SK-N-SH treated with all-trans-retinoic acid at 6 μM for 48 hours (cell line): ENCODE measurements at regions not wholly inside any gene's neighbourhood (a gene's known extent, or its start where the extent isn't known, plus 50 kb on each side); places are given as distances from the start of the nearest gene placed in this dataset.

Experiments
- ATAC-seq: fragments of 200-7000 bp; cut with Tn5 transposase; 3 replicates; pipeline ENCODE4 v1.9.1; 2020; ENCODE audit warnings: mild to moderate bottlenecking, moderate library complexity
- BACH2 ChIP-seq: fragments of 250-450 bp; sonication (Bioruptor Pico); IDR thresholded peaks from 2 replicates; pipeline ENCODE4 v1.9.0; 2021; ENCODE audit warnings: mild to moderate bottlenecking, borderline replicate concordance
- CSDC2 ChIP-seq: fragments of 250-450 bp; sonication (Bioruptor Pico); IDR thresholded peaks from 2 replicates; pipeline ENCODE4 v1.5.0; 2020; ENCODE audit warnings: mild to moderate bottlenecking, moderate library complexity
- ESRRG ChIP-seq: fragments of 250-450 bp; sonication (Bioruptor Pico); IDR thresholded peaks from 2 replicates; pipeline ENCODE4 v1.6.1; 2021; ENCODE audit warnings: mild to moderate bottlenecking
- GLIS3 ChIP-seq: fragments of 250-450 bp; sonication (Bioruptor Pico); IDR thresholded peaks from 2 replicates; pipeline ENCODE4 v1.5.0; 2020; ENCODE audit warnings: mild to moderate bottlenecking, moderate library complexity
- ISL1 ChIP-seq: fragments of 250-450 bp; sonication (Bioruptor Pico); IDR thresholded peaks from 2 replicates; pipeline ENCODE4 v2.1.2; 2022; ENCODE audit warnings: mild to moderate bottlenecking, moderate library complexity
- OSR1 ChIP-seq: fragments of 250-450 bp; sonication (Bioruptor Pico); IDR thresholded peaks from 2 replicates; pipeline ENCODE4 v1.8.0; 2022; ENCODE audit warnings: moderate library complexity, mild to moderate bottlenecking, inconsistent platforms
- PPARA ChIP-seq: fragments of 250-450 bp; sonication (Bioruptor Pico); IDR thresholded peaks from 2 replicates; pipeline ENCODE4 v1.5.0; 2020; ENCODE audit warnings: mild to moderate bottlenecking, borderline replicate concordance
- RARB ChIP-seq: fragments of 250-450 bp; sonication (Bioruptor Pico); IDR thresholded peaks from 2 replicates; pipeline ENCODE4 v1.8.0; 2021; ENCODE audit warnings: mild to moderate bottlenecking, moderate library complexity
- TCF4 ChIP-seq: fragments of 250-450 bp; sonication (Bioruptor Pico); IDR thresholded peaks from 2 replicates; pipeline ENCODE4 v1.8.0; 2021; ENCODE audit warnings: mild to moderate bottlenecking, moderate library complexity, borderline replicate concordance
- TOX ChIP-seq: fragments of 250-450 bp; sonication (Bioruptor Pico); IDR thresholded peaks from 2 replicates; pipeline ENCODE4 v1.8.0; 2021; ENCODE audit warnings: mild to moderate bottlenecking, moderate library complexity, borderline replicate concordance
- ZC3H10 ChIP-seq: fragments of 250-450 bp; sonication (Bioruptor Pico); IDR thresholded peaks from 2 replicates; pipeline ENCODE4 v1.5.1; 2021; ENCODE audit warnings: mild to moderate bottlenecking, moderate library complexity
- ZFP3 ChIP-seq: fragments of 250-450 bp; sonication (Bioruptor Pico); IDR thresholded peaks from 2 replicates; pipeline ENCODE4 v1.5.0; 2020; ENCODE audit warnings: mild to moderate bottlenecking, moderate library complexity
- ZFP30 ChIP-seq: fragments of 450-650 bp; formaldehyde crosslinking; IDR thresholded peaks from 2 replicates; pipeline ENCODE4 v1.5.0; 2022; ENCODE audit warnings: mild to moderate bottlenecking, moderate library complexity
- ZNF565 ChIP-seq: fragments of 450-650 bp; formaldehyde crosslinking; conservative IDR thresholded peaks from 2 replicates; pipeline ENCODE4 v1.5.0; 2020; ENCODE audit warnings: low read depth, mild to moderate bottlenecking, moderate library complexity
- ZNF70 ChIP-seq: fragments of 450-650 bp; formaldehyde crosslinking; IDR thresholded peaks from 2 replicates; pipeline ENCODE4 v1.5.0; 2020; ENCODE audit warnings: mild to moderate bottlenecking, moderate library complexity
- ZNF8 ChIP-seq: fragments of 450-650 bp; formaldehyde crosslinking; IDR thresholded peaks from 2 replicates; pipeline ENCODE4 v1.5.0; 2020; ENCODE audit warnings: mild to moderate bottlenecking, moderate library complexity
- TF ChIP-seq, protein P1 (sequence below): fragments of 250-450 bp; sonication (Bioruptor Pico); IDR thresholded peaks from 2 replicates; pipeline ENCODE4 v1.8.0; 2021; ENCODE audit warnings: low read depth, mild to moderate bottlenecking, moderate library complexity, borderline replicate concordance
- TF ChIP-seq, protein P2 (sequence below): fragments of 250-450 bp; sonication (Bioruptor Pico); IDR thresholded peaks from 2 replicates; pipeline ENCODE4 v1.8.0; 2020; ENCODE audit warnings: mild to moderate bottlenecking, moderate library complexity, borderline replicate concordance
- TF ChIP-seq, protein P3 (sequence below): fragments of 250-450 bp; sonication (Bioruptor Pico); IDR thresholded peaks from 2 replicates; pipeline ENCODE4 v1.5.1; 2021; ENCODE audit warnings: mild to moderate bottlenecking, moderate library complexity
- TF ChIP-seq, protein P4 (sequence below): fragments of 250-450 bp; sonication (Bioruptor Pico); IDR thresholded peaks from 2 replicates; pipeline ENCODE4 v1.5.0; 2020; ENCODE audit warnings: mild to moderate bottlenecking, moderate library complexity
- TF ChIP-seq, protein P5 (sequence below): fragments of 250-450 bp; sonication (Bioruptor Pico); IDR thresholded peaks from 2 replicates; pipeline ENCODE4 v1.5.1; 2020; ENCODE audit warnings: low read depth, mild to moderate bottlenecking, moderate library complexity

DNA sequence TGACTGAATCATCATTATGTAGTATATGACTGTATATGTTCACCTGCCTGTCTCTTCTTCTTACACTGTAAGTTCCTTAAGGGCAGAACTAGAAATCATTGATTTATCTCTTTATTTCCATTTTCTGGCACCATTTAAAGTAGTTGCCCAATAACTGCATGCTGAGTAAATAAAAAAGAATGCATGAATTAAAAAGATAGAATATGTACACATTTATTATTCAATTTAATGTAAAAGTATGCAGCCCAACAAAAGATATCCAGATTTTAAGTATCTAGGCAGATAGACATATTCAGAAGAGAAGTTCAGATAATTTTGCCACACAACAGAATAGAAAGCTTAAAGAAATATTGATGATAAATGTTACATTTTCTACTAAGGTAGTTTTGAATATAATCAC lies 1244.6 kb upstream of the ADGRL4 start:
- no peak for ATAC-seq
- TF ChIP-seq ZNF8 (no peak), ESRRG (CRISPR knock-in tag) (no peak), BACH2 (CRISPR knock-in tag) (no peak), TOX (CRISPR knock-in tag) (no peak), ZFP30 (no peak), PPARA (CRISPR knock-in tag) (no peak), ZNF565 (CRISPR knock-in tag) (no peak), GLIS3 (CRISPR knock-in tag) (no peak)
- TF ChIP-seq, protein P1, sequence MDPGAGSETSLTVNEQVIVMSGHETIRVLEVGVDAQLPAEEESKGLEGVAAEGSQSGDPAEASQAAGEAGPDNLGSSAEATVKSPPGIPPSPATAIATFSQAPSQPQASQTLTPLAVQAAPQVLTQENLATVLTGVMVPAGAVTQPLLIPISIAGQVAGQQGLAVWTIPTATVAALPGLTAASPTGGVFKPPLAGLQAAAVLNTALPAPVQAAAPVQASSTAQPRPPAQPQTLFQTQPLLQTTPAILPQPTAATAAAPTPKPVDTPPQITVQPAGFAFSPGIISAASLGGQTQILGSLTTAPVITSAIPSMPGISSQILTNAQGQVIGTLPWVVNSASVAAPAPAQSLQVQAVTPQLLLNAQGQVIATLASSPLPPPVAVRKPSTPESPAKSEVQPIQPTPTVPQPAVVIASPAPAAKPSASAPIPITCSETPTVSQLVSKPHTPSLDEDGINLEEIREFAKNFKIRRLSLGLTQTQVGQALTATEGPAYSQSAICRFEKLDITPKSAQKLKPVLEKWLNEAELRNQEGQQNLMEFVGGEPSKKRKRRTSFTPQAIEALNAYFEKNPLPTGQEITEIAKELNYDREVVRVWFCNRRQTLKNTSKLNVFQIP (CRISPR knock-in tag), result no peak
- TF ChIP-seq, protein P2, sequence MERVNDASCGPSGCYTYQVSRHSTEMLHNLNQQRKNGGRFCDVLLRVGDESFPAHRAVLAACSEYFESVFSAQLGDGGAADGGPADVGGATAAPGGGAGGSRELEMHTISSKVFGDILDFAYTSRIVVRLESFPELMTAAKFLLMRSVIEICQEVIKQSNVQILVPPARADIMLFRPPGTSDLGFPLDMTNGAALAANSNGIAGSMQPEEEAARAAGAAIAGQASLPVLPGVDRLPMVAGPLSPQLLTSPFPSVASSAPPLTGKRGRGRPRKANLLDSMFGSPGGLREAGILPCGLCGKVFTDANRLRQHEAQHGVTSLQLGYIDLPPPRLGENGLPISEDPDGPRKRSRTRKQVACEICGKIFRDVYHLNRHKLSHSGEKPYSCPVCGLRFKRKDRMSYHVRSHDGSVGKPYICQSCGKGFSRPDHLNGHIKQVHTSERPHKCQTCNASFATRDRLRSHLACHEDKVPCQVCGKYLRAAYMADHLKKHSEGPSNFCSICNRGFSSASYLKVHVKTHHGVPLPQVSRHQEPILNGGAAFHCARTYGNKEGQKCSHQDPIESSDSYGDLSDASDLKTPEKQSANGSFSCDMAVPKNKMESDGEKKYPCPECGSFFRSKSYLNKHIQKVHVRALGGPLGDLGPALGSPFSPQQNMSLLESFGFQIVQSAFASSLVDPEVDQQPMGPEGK, result no peak
- TF ChIP-seq, protein P3, sequence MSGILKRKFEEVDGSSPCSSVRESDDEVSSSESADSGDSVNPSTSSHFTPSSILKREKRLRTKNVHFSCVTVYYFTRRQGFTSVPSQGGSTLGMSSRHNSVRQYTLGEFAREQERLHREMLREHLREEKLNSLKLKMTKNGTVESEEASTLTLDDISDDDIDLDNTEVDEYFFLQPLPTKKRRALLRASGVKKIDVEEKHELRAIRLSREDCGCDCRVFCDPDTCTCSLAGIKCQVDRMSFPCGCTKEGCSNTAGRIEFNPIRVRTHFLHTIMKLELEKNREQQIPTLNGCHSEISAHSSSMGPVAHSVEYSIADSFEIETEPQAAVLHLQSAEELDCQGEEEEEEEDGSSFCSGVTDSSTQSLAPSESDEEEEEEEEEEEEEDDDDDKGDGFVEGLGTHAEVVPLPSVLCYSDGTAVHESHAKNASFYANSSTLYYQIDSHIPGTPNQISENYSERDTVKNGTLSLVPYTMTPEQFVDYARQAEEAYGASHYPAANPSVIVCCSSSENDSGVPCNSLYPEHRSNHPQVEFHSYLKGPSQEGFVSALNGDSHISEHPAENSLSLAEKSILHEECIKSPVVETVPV, result no peak
- TF ChIP-seq, protein P4, sequence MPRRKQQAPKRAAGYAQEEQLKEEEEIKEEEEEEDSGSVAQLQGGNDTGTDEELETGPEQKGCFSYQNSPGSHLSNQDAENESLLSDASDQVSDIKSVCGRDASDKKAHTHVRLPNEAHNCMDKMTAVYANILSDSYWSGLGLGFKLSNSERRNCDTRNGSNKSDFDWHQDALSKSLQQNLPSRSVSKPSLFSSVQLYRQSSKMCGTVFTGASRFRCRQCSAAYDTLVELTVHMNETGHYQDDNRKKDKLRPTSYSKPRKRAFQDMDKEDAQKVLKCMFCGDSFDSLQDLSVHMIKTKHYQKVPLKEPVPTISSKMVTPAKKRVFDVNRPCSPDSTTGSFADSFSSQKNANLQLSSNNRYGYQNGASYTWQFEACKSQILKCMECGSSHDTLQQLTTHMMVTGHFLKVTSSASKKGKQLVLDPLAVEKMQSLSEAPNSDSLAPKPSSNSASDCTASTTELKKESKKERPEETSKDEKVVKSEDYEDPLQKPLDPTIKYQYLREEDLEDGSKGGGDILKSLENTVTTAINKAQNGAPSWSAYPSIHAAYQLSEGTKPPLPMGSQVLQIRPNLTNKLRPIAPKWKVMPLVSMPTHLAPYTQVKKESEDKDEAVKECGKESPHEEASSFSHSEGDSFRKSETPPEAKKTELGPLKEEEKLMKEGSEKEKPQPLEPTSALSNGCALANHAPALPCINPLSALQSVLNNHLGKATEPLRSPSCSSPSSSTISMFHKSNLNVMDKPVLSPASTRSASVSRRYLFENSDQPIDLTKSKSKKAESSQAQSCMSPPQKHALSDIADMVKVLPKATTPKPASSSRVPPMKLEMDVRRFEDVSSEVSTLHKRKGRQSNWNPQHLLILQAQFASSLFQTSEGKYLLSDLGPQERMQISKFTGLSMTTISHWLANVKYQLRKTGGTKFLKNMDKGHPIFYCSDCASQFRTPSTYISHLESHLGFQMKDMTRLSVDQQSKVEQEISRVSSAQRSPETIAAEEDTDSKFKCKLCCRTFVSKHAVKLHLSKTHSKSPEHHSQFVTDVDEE, result no peak
- TF ChIP-seq, all 23 proteins: peak for 0

DNA sequence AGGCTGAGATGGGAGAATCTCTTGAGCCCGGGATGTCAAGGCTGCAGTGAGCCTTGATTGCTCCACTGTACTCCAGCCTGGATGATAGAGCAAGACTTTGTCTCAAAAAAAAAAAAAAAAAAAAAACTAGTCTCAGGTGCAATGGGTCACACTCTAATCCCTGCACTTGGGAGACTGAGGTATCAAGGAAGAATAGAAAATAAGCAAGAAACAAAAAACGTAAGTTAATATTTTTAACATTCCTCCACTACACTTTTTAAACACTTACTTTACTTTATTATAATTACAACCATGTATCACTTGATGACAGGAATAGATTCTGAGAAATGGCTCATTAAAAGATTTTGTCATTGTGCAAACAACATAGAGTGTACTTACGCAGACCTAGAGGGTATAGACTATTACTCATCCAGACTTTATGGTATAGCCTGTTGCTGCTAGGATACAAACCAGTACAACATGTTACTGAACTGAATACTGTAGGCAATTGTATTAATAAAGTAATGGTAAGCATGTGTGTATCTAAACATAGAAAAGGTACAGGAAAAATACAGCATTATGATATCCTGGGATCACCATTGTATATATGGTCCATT lies 1244.1 kb upstream of the ADGRL4 start:
- ATAC-seq, result no peak
- TF ChIP-seq, protein P1 (CRISPR knock-in tag), result no peak
- no peak for TF ChIP-seq ESRRG (CRISPR knock-in tag)
- TF ChIP-seq, protein P3, result no peak
- TF ChIP-seq TCF4 (CRISPR knock-in tag), result no peak
- TF ChIP-seq, protein P5, sequence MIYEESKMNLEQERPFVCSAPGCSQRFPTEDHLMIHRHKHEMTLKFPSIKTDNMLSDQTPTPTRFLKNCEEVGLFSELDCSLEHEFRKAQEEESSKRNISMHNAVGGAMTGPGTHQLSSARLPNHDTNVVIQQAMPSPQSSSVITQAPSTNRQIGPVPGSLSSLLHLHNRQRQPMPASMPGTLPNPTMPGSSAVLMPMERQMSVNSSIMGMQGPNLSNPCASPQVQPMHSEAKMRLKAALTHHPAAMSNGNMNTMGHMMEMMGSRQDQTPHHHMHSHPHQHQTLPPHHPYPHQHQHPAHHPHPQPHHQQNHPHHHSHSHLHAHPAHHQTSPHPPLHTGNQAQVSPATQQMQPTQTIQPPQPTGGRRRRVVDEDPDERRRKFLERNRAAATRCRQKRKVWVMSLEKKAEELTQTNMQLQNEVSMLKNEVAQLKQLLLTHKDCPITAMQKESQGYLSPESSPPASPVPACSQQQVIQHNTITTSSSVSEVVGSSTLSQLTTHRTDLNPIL (CRISPR knock-in tag), result no peak
- no peak for TF ChIP-seq CSDC2
- TF ChIP-seq, protein P2, result no peak
- no peak for TF ChIP-seq TOX (CRISPR knock-in tag)
- no peak for TF ChIP-seq ZNF70 (CRISPR knock-in tag)
- TF ChIP-seq RARB (CRISPR knock-in tag), result no peak
- no peak for TF ChIP-seq ZFP30
- no peak for TF ChIP-seq ZNF565 (CRISPR knock-in tag)
- no peak for TF ChIP-seq ISL1 (CRISPR knock-in tag)
- no peak for TF ChIP-seq GLIS3 (CRISPR knock-in tag)
- TF ChIP-seq ZC3H10 (CRISPR knock-in tag), result no peak
- no peak for TF ChIP-seq BACH2 (CRISPR knock-in tag)
- TF ChIP-seq OSR1 (CRISPR knock-in tag), result no peak
- TF ChIP-seq ZFP3 (CRISPR knock-in tag), result no peak
- TF ChIP-seq PPARA (CRISPR knock-in tag), result no peak
- no peak for TF ChIP-seq ZNF8
